GM06990 (cell line): ENCODE measurements at regions not wholly inside any gene's neighbourhood (a gene's known extent, or its start where the extent isn't known, plus 50 kb on each side); places are given as distances from the start of the nearest gene placed in this dataset.
"Not testable (repeated sequence)": the region's sequence is repeated elsewhere in the genome, so short reads cannot be mapped to it uniquely, and the experiment has no call there.

Experiments used
- DNase-seq: peaks from one replicate; pipeline ENCODE4 v3.0.0-alpha.2; 2011; ENCODE audit not compliant: insufficient read length; ENCODE audit errors: extremely low read depth
- H3K27me3 ChIP-seq: replicated peaks from 2 replicates; pipeline ENCODE4 v1.6.0; 2011; ENCODE audit warnings: low read length; ENCODE audit not compliant: control insufficient read depth, insufficient read depth
- H3K36me3 ChIP-seq: 2 replicates; pipeline ENCODE4 v1.5.1; 2011; ENCODE audit warnings: low read length; ENCODE audit not compliant: control insufficient read depth, insufficient read depth
- H3K4me3 ChIP-seq: replicated peaks from 2 replicates; pipeline ENCODE4 v1.5.1; 2011; ENCODE audit warnings: low read depth, mild to moderate bottlenecking, control low read depth, low read length
- TF ChIP-seq, protein P1 (sequence below): IDR thresholded peaks from 2 replicates; pipeline ENCODE4 v1.5.1; 2011; ENCODE audit warnings: low read length, control low read depth, mild to moderate bottlenecking, inconsistent platforms; ENCODE audit not compliant: insufficient read depth, poor library complexity, severe bottlenecking

DNA sequence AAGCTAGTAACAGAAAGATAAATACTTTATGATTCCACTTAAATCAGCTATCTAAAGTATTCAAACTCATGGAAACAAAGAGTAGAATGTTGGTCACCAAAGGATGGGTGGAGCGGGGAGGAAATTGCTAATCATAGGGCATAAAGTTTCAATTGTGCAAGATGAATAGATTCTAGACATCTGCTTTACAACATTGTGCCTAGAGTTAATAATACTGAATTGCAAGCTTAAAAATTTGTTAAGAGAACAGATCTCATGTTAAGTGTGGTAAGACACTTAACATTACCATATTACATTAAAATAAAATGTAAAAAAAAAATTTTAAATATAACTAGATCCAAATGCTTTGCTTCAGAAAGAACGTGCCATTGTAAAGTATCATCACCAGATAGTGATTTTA lies 411.1 kb upstream of the MBL2 start:
- DNase-seq, result no peak
- no peaks in the 10 kb centered on the region for H3K36me3 ChIP-seq
- no peak overlapping the region for H3K4me3 ChIP-seq
- H3K27me3 ChIP-seq, result no peaks in the 10 kb centered on the region
- TF ChIP-seq, protein P1, sequence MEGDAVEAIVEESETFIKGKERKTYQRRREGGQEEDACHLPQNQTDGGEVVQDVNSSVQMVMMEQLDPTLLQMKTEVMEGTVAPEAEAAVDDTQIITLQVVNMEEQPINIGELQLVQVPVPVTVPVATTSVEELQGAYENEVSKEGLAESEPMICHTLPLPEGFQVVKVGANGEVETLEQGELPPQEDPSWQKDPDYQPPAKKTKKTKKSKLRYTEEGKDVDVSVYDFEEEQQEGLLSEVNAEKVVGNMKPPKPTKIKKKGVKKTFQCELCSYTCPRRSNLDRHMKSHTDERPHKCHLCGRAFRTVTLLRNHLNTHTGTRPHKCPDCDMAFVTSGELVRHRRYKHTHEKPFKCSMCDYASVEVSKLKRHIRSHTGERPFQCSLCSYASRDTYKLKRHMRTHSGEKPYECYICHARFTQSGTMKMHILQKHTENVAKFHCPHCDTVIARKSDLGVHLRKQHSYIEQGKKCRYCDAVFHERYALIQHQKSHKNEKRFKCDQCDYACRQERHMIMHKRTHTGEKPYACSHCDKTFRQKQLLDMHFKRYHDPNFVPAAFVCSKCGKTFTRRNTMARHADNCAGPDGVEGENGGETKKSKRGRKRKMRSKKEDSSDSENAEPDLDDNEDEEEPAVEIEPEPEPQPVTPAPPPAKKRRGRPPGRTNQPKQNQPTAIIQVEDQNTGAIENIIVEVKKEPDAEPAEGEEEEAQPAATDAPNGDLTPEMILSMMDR, result no peak

DNA sequence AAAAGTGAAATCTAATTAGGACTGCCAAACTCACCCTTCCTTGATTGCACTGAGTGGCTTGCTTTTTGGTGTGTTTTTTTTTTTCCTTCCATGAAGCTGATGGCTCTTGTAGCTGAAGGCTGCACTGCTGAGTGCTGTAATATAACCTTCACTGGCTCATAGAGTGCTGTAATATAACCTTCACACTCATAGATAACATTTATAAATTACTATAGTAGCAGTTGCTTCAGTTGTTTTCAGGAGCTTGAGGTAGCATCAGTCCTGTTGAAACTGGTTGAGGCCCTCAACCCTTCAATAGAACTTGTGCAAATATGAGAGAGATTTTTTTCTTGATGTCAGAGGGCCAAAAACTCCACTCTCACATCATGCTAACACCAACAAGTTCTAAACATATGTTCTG lies 404.9 kb upstream of the MBL2 start:
- no peak for DNase-seq

DNA sequence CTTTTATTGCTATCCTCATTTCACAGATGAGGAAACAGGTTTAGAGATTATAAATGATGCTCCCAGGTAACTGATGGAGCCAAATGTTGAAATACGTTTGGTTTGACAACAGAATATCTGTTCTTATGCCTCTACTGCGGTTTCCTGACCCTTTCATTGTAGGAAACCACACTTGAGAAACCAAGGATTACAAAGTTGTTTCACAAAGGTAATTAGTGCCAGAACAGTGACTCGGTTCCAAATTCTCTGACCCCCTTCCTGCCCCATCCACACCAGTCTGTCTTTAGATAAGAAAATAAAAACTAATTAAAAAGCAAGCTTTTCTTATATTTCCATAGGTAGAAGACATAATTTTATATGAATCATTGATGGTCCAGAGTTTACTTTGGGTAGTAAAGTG lies 393.7 kb upstream of the MBL2 start:
- no peaks in the 10 kb centered on the region for H3K27me3 ChIP-seq
- TF ChIP-seq, protein P1, result no peak
- no peak overlapping the region for H3K4me3 ChIP-seq
- no peaks in the 10 kb centered on the region for H3K36me3 ChIP-seq
- no peak for DNase-seq

More for the DNA sequence above, 404.9 kb upstream of the MBL2 start:
- TF ChIP-seq, protein P1, result no peak
- Histone ChIP-seq H3K27me3 (no peaks in the 10 kb centered on the region), H3K36me3 (no peaks in the 10 kb centered on the region), H3K4me3 (no peak overlapping the region)

DNA sequence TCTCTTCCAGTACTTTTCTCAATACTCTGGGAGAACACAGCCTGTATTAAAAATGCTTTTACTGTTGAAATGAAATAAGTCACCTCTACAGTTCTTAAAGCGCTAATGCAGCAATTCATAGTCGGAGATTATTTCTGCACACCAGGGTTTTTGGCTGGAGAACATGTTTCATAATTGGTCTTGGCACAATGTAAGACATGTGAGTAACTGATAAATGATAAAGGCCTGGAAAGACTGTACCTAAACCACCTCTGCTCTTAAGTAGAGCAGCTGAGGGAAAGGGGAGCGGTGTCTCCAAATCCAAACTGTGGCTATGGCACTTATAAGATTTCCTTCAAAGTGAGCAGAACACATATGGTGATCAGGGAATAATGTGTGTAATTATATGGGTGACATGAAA lies 390.3 kb upstream of the MBL2 start:
- TF ChIP-seq, protein P1, result no peak
- no peak for DNase-seq
- H3K4me3 ChIP-seq, result no peak overlapping the region
- H3K36me3 ChIP-seq, result no peaks in the 10 kb centered on the region
- no peaks in the 10 kb centered on the region for H3K27me3 ChIP-seq

DNA sequence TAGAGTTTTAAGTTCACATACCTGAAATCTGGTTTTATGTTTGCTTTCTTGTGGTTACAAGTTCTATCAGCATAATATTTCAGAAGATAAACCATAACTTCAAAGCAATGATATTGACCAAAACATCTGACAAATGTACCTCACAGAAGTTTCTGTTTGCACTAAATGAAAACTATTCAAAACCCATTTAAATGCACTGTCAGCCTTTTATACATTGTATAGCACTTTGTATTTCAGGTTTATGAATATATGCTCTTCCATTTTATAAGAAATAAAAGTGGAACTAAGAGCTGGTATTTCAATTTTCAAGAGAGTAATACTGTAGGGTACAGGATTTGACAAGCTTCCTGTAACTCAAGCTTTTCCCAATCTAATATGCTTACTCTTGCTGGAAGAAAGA lies 388.6 kb upstream of the MBL2 start:
- no peak for DNase-seq
- H3K36me3 ChIP-seq, result no peaks in the 10 kb centered on the region
- TF ChIP-seq, protein P1, result no peak
- no peaks in the 10 kb centered on the region for H3K27me3 ChIP-seq
- H3K4me3 ChIP-seq, result no peak overlapping the region

DNA sequence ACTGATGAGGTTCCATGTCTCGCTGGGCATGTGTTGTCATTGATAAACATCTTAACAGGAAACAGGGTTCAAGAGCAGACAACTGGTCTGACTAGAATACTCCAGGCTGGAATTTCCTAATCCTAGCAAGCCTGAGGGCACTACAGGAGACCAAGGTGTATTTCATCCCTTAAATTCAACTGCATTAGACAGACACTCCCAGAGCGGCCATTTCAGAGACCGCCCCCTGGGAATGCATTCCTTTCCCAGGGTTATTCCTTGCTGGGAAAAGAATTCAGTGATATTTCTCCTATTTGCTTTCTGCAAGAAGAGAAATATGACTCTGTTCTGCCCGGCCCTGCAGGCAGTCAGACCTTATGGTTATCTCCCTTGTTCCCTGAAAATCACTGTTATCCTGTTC lies 383.1 kb upstream of the MBL2 start:
- not testable (repeated sequence) for DNase-seq, H3K36me3 ChIP-seq, H3K4me3 ChIP-seq, H3K27me3 ChIP-seq

DNA sequence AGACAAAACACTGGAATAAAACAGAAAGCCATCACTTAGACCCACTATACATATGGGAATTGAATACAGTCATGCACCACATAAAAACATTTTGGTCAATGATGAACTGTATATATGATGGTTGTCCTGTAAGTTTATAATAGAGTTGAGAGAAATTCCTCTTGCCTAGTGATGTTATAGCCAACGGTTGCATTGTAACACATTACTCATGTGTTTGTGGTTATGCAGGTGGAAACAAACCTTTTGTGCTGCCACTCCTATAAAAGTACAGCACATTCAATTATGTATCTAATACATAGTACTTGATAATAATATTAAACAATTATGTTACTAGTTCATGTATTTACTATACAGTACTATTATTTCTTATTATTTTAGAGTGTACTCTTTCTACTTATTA lies 381.2 kb upstream of the MBL2 start:
- TF ChIP-seq, protein P1, result no peak
- Histone ChIP-seq H3K27me3 (no peaks in the 10 kb centered on the region), H3K4me3 (no peak overlapping the region), H3K36me3 (no peaks in the 10 kb centered on the region)
- no peak for DNase-seq
